GM20000 (cell line): ENCODE measurements at regions not wholly inside any gene's neighbourhood (a gene's known extent, or its start where the extent isn't known, plus 50 kb on each side); places are given as distances from the start of the nearest gene placed in this dataset.

Source experiments
- DNase-seq: peaks from one replicate; pipeline ENCODE4 v3.0.0; 2012; ENCODE audit warnings: low spot score
- CTCF ChIP-seq: IDR thresholded peaks from 2 replicates; pipeline ENCODE4 v1.5.1; 2012; ENCODE audit warnings: mild to moderate bottlenecking, control low read depth; ENCODE audit errors: extremely low read depth, missing control alignments

GRCh38 chr7:81514546-81514945, 255.3 kb downstream of the HGF start:
- DNase-seq = no peak
- no peak for TF ChIP-seq CTCF

GRCh38 chr7:81510122-81510521, 259.7 kb downstream of the HGF start:
- TF ChIP-seq CTCF = no peak
- DNase-seq = no peak

- no peak for DNase-seq
- no peak for TF ChIP-seq CTCF
Measured at GRCh38 chr7:81507221-81507620, 262.6 kb downstream of the HGF start.

GRCh38 chr7:81506609-81507008, 263.2 kb downstream of the HGF start:
- no peak for DNase-seq
- no peak for TF ChIP-seq CTCF

GRCh38 chr7:81503771-81504170, 266.1 kb downstream of the HGF start:
- DNase-seq = no peak
- no peak for TF ChIP-seq CTCF

GRCh38 chr7:81503336-81503735, 266.5 kb downstream of the HGF start:
- no peak for TF ChIP-seq CTCF
- DNase-seq = no peak

- DNase-seq = no peak
- TF ChIP-seq CTCF = no peak
Measured at GRCh38 chr7:81501220-81501619, 268.6 kb downstream of the HGF start.
